HEK293T (cell line): ENCODE measurements at regions not wholly inside any gene's neighbourhood (a gene's known extent, or its start where the extent isn't known, plus 50 kb on each side); places are given as distances from the start of the nearest gene placed in this dataset.
"Not testable (repeated sequence)": the region's sequence is repeated elsewhere in the genome, so short reads cannot be mapped to it uniquely, and the experiment has no call there.

Experiments used
- BHLHE40 ChIP-seq: fragments of 450-650 bp; IDR thresholded peaks from 2 replicates; pipeline ENCODE4 v1.6.1; 2016; ENCODE audit warnings: mild to moderate bottlenecking, moderate library complexity, borderline replicate concordance
- CTBP1 ChIP-seq: fragments of 450-650 bp; IDR thresholded peaks from 2 replicates; pipeline ENCODE4 v1.6.1; 2016; ENCODE audit warnings: borderline replicate concordance
- SP1 ChIP-seq: fragments of 450-650 bp; IDR thresholded peaks from 2 replicates; pipeline ENCODE4 v1.6.1; 2017
- TARDBP ChIP-seq: fragments of 450-650 bp; IDR thresholded peaks from 2 replicates; pipeline ENCODE4 v1.6.1; 2016

DNA sequence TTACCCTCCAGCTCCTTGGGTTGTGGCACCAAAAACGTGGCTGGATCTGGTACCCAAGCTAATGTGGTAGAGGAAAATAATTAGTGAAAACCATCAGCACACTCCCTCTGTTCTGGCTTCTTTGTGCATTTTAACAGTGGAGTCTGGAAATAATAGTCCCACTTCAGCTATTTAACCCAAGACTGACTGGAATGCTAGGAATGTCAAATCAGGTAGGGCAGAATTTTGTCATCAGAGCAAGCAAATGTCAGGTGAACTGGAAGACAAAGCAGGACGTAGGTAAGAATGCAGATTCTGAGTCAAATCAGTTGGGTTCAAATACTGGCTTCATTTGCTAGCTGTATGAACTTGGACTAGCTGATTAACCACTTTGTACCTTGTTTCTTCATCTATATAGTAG, 144.0 kb upstream of the SPATA31A3 start:
- not testable (repeated sequence) for TF ChIP-seq CTBP1, BHLHE40, TARDBP, SP1
